ENCODE measurements at regions not wholly inside any gene's neighbourhood (a gene's known extent, or its start where the extent isn't known, plus 50 kb on each side); places are given as distances from the start of the nearest gene placed in this dataset.

- Histone ChIP-seq H3K4me3 (no peak overlapping the region), H3K9me3 (replicated peaks in 1 of 3) (no peaks in the 10 kb centered on the region), H3K27ac (no peak overlapping the region), H3K36me3 (replicated peaks in 1 of 2) (no peaks in the 10 kb centered on the region), H3K4me1 (replicated peaks in 1 of 2) (no peaks in the 10 kb centered on the region), H3K27me3 (no peaks in the 10 kb centered on the region)
- DNase-seq: no peak
- TF ChIP-seq POLR2A (IDR thresholded peaks at IDR 0.05) (no peak), CTCF (IDR thresholded peaks at IDR 0.05) (no peak)
- intact Hi-C loops (cut with DNase I): no loop called here
- WGBS, 4 donors: 52 to 65% (median 61%) methylated on average over 3 of the region's 3 CpGs
Observed at GRCh38 chr1:238465449-238465848, 574.7 kb upstream of the ZP4 start.

GRCh38 chr1:238458899-238459298 lies 568.2 kb upstream of the ZP4 start:
- no peaks in the 10 kb centered on the region for H3K27me3 ChIP-seq
- WGBS, 4 donors: 73 to 76% (median 75%) methylated on average over 5 of the region's 5 CpGs
- intact Hi-C loops (cut with DNase I): no loop called here
- no peaks in the 10 kb centered on the region for H3K4me1 ChIP-seq (replicated peaks in 1 of 2)
- TF ChIP-seq CTCF (IDR thresholded peaks at IDR 0.05) (no peak), POLR2A (IDR thresholded peaks at IDR 0.05) (no peak)
- DNase-seq: no peak
- H3K36me3 ChIP-seq (replicated peaks in 1 of 2): no peaks in the 10 kb centered on the region
- H3K4me3 ChIP-seq: no peak overlapping the region
- H3K27ac ChIP-seq: no peak overlapping the region
- H3K9me3 ChIP-seq (replicated peaks in 1 of 3): no peaks in the 10 kb centered on the region

- TF ChIP-seq POLR2A (IDR thresholded peaks at IDR 0.05) (no peak), CTCF (IDR thresholded peaks at IDR 0.05) (no peak)
- Histone ChIP-seq H3K36me3 (replicated peaks in 1 of 2) (no peaks in the 10 kb centered on the region), H3K27me3 (no peaks in the 10 kb centered on the region), H3K4me3 (no peak overlapping the region), H3K27ac (no peak overlapping the region), H3K9me3 (replicated peaks in 1 of 3) (no peaks in the 10 kb centered on the region), H3K4me1 (replicated peaks in 1 of 2) (no peaks in the 10 kb centered on the region)
- intact Hi-C loops (cut with DNase I): no loop called here
- DNase-seq: no peak
Observed at GRCh38 chr1:238457610-238458009, 566.9 kb upstream of the ZP4 start.

- intact Hi-C loops (cut with DNase I): no loop called here
- no peaks in the 10 kb centered on the region for H3K9me3 ChIP-seq (replicated peaks in 1 of 3)
- H3K27ac ChIP-seq: no peak overlapping the region
- 65 to 74% (median 70%) methylated on average over 4 of the region's 4 CpGs for WGBS, 4 donors
- no peak for TF ChIP-seq CTCF (IDR thresholded peaks at IDR 0.05)
- no peaks in the 10 kb centered on the region for H3K4me1 ChIP-seq (replicated peaks in 1 of 2)
- H3K36me3 ChIP-seq (replicated peaks in 1 of 2): no peaks in the 10 kb centered on the region
- H3K27me3 ChIP-seq: no peaks in the 10 kb centered on the region
- H3K4me3 ChIP-seq: no peak overlapping the region
- no peak for DNase-seq
Observed at GRCh38 chr1:238451781-238452310, 561.1 kb upstream of the ZP4 start.

Data from adrenal gland (tissue), 9 donors.